Pulmonary artery endothelial cell (primary cell): ENCODE measurements at regions not wholly inside any gene's neighbourhood (a gene's known extent, or its start where the extent isn't known, plus 50 kb on each side); places are given as distances from the start of the nearest gene placed in this dataset.
"Not testable (repeated sequence)": the region's sequence is repeated elsewhere in the genome, so short reads cannot be mapped to it uniquely, and the experiment has no call there.

Source experiments
- DNase-seq: peaks from one replicate; pipeline ENCODE4 v3.0.0-alpha.2; 2011; ENCODE audit warnings: low read depth, low spot score

GRCh38 chr3:144023543-144023942 is 51.9 kb downstream of the DIPK2A start:
- not testable (repeated sequence) for DNase-seq

DNA sequence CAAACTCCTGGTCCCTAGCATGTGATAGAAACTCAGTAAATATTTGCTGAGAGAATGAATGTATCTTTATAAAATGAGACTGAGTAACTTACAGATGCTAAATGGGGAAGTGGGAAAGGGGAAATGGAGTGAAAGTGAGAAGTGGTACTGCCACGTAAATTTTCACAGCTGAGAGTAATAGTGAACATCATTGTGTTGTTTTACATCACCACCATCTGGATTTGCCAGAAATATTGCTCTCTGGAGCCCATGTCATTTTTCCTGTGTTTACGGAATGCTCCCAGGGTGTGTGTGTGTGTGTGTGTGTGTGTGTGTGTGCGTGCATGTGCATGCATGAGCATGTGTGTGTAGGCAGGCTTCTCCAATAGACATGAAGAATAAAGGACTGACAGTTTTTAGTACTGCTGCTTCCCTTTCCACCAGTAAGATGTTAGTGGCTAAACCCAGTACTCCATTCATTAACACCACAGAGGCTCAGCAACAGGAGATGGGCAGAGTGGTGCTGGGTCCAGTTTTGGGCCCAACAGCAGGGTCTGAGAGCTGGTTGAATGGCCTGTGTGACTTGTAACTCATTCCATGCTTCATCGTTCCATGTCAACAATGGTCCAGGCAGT is 57.3 kb downstream of the DIPK2A start:
- DNase-seq: no peak

- DNase-seq: no peak
Measured at GRCh38 chr3:144029769-144030168, 58.1 kb downstream of the DIPK2A start.

- no peak for DNase-seq
Measured at GRCh38 chr3:144031938-144032337, 60.3 kb downstream of the DIPK2A start.

DNA sequence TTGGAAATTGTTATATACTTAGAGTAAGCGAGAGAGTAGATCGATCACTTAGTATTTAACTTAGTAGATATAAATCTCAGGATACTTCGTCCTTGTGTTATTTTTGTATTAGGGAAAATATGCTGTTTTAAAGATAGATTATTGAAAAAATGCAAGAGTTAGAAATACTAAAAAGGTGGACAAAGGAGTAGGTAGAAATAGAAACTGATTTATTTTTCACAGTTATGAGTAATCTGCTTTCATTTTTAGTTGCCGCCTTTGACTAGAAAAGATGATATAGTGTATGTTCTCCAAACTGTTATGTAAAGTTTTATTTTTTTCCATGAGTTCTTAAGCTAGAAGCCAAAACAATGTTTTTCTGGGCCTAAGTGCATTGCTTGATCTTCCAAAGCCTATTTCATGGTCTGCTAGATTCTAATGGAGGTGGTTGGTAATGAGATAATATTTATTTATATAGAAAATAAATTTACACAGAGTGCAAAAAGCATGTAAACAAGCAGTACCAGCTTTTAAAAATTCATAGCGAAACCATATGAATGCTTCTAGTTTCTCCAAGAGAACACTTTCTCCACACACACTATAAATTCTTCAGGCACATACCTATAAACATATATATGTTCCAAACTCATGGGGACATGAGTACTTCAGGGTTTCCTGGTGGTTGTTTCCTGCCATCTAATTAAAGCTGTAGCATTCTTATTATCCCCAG is 61.1 kb downstream of the DIPK2A start:
- DNase-seq: no peak

DNA sequence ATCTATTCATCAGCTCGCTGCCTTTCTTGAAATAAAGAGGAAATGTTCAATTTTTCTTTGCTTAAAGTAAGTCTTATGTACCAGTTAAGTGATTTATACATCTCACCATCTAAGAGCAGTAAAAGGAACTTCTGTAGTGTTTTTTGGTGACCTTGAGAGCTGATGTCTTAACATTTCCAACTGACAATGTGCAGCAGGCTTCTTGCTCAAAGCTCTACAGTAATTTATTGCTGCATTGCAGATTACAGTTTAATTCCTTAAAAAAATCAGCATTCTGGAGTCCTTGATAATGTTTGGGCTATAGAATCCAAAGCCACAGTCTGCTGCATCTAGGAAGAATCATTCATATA is 61.6 kb downstream of the DIPK2A start:
- no peak for DNase-seq

DNA sequence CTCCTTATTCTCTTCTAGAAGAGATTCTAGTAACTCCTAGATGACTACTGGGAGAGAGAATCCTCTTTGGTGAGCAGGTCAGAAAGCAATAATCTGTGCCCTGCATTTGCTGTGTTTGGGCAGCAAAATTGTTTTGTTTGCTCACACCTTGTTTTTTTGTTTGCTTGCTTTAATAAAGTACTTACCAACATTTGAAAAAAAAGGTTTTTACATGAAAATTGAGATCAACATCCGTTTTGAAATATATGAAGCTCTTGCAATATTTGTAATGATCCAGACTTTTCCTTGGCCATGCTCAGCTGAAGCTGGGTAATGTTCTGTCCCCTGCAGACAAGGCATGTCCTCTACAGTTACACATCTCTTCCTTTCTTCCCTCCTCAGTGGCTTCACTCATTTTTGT is 62.2 kb downstream of the DIPK2A start:
- DNase-seq: no peak

GRCh38 chr3:144034715-144035290 is 63.2 kb downstream of the DIPK2A start:
- no peak for DNase-seq

DNA sequence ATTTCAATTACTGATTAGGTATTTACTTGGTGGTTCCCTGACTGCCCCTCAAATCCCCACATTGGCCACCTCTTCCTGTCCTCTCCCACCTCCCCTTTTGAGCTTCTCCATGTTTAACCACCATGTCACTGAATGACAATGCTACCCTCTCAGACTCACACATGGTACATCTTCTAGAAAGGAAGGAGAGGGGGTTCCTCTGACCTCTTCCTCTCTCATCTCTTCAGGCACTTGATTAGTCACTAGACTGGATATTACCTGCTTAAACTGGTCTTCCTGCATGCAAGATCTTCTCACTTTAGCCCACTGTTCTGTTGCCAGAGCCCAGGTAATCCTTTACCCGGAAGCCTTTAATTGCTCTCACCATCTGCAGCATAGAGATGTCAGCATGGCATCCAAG is 64.9 kb downstream of the DIPK2A start:
- no peak for DNase-seq

DNA sequence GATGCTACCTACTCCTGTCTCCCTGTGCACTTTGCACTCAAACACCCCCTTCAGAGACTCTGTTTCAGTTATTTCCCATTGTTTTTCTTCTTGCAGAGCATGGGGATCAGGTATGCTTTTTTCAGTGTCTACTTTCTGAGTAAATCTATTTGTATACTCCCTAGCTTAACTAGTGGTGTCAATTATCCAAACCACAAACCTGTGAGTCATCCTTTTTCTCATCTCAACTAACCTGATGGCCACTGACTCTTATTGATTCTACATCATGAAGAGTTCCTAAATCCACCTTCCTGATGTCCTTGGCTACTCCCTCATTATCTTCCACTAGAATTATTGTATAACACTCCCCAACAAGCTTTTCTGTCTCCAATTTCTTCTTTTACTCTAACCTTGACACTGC is 68.0 kb downstream of the DIPK2A start:
- DNase-seq: no peak

DNA sequence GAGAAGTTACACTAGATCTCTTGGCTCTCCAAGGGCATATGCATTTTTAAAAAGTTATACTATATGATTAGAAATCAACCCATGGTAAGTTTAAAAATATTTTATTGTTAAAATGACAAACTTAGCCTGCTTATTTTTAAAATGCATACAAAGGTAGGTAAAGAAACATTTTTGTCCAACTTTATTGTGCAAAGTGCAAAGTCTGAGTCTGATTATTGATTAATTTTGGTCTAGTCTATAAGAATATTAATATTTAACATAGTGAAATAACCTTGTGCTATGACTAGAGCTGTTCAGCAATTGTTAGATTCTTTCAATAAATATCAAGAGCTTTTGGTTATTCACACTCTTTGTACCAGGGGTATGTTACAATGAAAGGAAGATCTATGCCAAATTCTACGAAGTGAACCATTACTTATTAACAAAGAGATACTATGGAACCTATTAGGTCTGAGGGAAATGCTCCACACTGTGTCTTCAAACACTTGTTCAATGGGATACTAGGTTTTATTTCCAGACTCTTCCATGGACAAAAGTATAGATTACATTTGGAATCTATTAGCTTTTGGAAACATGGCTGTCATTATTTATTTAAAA is 70.4 kb downstream of the DIPK2A start:
- DNase-seq: no peak

DNA sequence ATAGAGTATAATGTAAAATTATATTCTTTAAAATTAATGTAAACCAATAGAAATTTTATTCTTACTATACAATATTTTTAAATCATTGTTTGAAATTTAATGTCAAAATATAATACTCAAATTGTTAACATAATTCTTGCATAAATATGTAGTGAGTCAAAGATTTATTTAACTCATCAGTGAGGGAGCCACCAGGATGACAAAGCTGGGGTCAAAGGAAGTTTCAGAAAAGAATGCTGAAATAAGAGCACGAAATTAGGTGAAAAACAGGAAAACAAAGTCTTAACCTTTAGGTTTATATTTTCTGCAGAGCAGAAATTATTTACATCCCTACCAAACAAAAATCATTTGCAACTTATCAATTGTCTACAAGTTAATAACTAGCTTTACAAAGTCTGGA is 74.1 kb downstream of the DIPK2A start:
- DNase-seq: no peak

GRCh38 chr3:144049374-144049773 is 77.8 kb downstream of the DIPK2A start:
- DNase-seq: no peak

DNA sequence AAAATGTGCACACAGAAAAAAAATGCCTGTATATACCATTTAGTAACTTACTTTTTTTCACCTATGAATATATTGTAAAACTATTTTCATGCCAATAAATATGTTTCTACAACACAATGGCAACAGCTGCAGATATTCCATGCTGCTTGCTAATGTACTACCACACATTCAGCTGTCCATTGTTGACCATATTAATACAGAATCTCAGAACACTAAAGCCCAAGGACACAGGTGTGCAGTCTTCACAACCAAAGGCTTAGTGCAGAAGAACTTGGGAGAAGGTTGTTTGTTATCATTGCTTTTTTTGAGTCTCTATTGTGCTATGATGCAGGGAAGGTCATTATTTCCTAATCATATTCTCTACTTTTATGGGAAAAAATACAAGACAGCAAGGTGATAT is 79.6 kb downstream of the DIPK2A start:
- no peak for DNase-seq

- DNase-seq: no peak
Measured at GRCh38 chr3:144052275-144052674, 80.7 kb downstream of the DIPK2A start.

GRCh38 chr3:144053121-144053520 is 81.5 kb downstream of the DIPK2A start:
- DNase-seq: no peak

- DNase-seq: no peak
Measured at GRCh38 chr3:144054766-144055165, 83.1 kb downstream of the DIPK2A start.

DNA sequence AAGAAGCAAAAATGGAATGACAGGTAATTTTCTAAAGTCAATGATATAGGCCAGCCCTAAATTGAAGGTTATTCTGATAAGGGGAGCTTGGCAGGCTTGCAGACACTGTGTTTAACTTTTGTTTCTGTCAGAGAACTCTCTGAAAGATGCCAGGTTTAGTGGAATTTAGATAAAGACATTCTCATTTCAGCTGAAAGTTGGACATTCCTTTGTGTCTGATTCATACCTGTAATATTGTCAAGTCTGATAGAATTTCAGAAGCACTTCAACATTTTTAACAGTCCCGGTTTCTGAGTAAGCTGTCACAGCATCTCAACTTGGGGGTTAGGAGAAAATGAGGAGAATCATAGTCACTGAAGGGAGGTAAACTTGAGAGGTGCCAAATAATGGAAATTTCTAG is 84.0 kb downstream of the DIPK2A start:
- DNase-seq: no peak

GRCh38 chr3:144058713-144059112 is 87.1 kb downstream of the DIPK2A start:
- no peak for DNase-seq

GRCh38 chr3:144059481-144059880 is 87.9 kb downstream of the DIPK2A start:
- no peak for DNase-seq

DNA sequence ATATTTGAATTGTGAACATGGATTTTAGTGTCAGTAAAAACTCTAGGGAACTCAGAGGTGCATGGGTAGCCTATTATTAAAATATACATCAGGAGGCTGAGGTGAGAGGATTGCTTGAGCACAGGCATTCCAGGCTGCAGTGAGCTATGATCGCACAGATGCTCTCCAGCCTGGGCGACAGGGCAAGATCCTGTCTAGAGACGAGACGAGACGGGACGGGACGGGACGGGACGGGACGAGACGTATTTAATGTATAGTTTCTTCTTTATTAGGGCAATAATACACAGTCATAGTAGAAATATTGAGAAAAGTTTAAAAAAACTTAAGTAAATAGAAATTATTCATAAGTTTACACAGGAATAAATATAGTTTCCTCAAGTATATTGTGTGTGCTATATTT is 89.3 kb downstream of the DIPK2A start:
- DNase-seq: no peak

DNA sequence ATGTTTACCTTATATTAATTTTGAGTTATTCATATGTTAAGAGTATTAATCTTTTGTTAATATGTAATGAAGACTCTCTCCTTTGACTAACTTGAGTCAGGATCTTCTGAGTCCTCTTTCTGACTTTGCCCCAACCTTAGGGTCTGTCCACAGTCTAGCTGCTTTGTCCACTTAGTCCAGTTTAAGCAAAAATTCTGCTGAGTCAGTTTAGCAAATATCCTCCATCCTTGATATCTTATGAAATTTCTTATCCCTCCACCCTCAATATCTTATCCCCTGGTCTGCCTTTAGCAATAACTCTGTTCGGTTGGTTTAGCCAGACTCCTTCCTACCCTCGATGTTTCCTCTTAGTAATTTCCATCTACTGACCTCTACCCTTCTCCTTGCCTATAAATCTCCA is 91.7 kb downstream of the DIPK2A start:
- no peak for DNase-seq

GRCh38 chr3:144067059-144067458 is 95.4 kb downstream of the DIPK2A start:
- DNase-seq: no peak
